ENCODE measurements at regions not wholly inside any gene's neighbourhood (a gene's known extent, or its start where the extent isn't known, plus 50 kb on each side); places are given as distances from the start of the nearest gene placed in this dataset.

GRCh38 chr9:13427587-13427986 is 148.1 kb upstream of the MPDZ start:
- no peaks in the 10 kb centered on the region for H3K79me1 ChIP-seq (ENCODE audit: insufficient read depth, low read depth, low read length, poor library complexity, severe bottlenecking)
- peak; percentile 95 for TF ChIP-seq CTCF (conservative IDR thresholded peaks at IDR 0.05)
- no peak overlapping the region for H3K23ac ChIP-seq (ENCODE audit: insufficient read length, low read depth, low read length)
- H4K20me1 ChIP-seq (ENCODE audit: control insufficient read depth, insufficient read depth, insufficient read length), result no peaks in the 10 kb centered on the region
- no peak overlapping the region for H3T11ph ChIP-seq (ENCODE audit: low read length)
- no peak overlapping the region for H4K91ac ChIP-seq (ENCODE audit: insufficient read length, low read depth, low read length)
- H3K4ac ChIP-seq (ENCODE audit: low read depth, low read length), result no peak overlapping the region
- H3K79me2 ChIP-seq (ENCODE audit: insufficient read depth, low read length), result no peaks in the 10 kb centered on the region
- H2AK5ac ChIP-seq (ENCODE audit: insufficient read length, low read length), result no peak overlapping the region
- Mint-ChIP-seq H3K4me1 (peaks cover 34 to 39% of the 10 kb centered on the region in 2 experiments), H3K4me3 (no peak overlapping the region), H3K9me3 (no peaks in the 10 kb centered on the region), H3K36me3 (ENCODE audit: insufficient read depth in 1 of 3, low read depth in 3 of 3) (no peaks in the 10 kb centered on the region), H3K27ac (no peak overlapping the region), H3K27me3 (ENCODE audit: low read depth) (no peaks in the 10 kb centered on the region)
- H3K56ac ChIP-seq (ENCODE audit: insufficient read length, low read depth, low read length), result no peak overlapping the region
- H3K27ac ChIP-seq (ENCODE audit: insufficient read length, low read depth, low read length), result no peak overlapping the region
- H3K9ac ChIP-seq (ENCODE audit: extremely low read depth, insufficient read length, low read length), result no peak overlapping the region
- no peaks in the 10 kb centered on the region for H3K9me3 ChIP-seq (ENCODE audit: control insufficient read depth, low read depth, low read length)
- H2BK20ac ChIP-seq (ENCODE audit: low read depth, low read length, poor library complexity, severe bottlenecking), result no peak overlapping the region
- H3K18ac ChIP-seq (ENCODE audit: insufficient read length, low read depth, low read length), result no peak overlapping the region
- H4K5ac ChIP-seq (ENCODE audit: insufficient read length, low read depth, low read length), result no peak overlapping the region
- H2BK12ac ChIP-seq (ENCODE audit: insufficient read length, low read depth, low read length), result no peak overlapping the region
- H3K23me2 ChIP-seq (ENCODE audit: insufficient read length, low read depth, low read length, poor library complexity, severe bottlenecking), result no peaks in the 10 kb centered on the region
- H2AFZ ChIP-seq (ENCODE audit: low read length), result no peak overlapping the region
- H4K8ac ChIP-seq (replicated peaks; ENCODE audit: insufficient read length, low read depth, low read length), result no peak overlapping the region
- no peak overlapping the region for H2BK5ac ChIP-seq (ENCODE audit: insufficient read length, low read length)
- no peak overlapping the region for H3K4me2 ChIP-seq (ENCODE audit: insufficient read depth, insufficient read length, low read length)
- WGBS (ENCODE audit: extremely low coverage, insufficient read length, low lambda C conversion rate), result no CpG with 5 or more reads among the region's 3 CpGs
- no peak overlapping the region for H2BK120ac ChIP-seq (ENCODE audit: low read depth, low read length, poor library complexity, severe bottlenecking)
- H3K14ac ChIP-seq (ENCODE audit: insufficient read depth, low read length), result no peak overlapping the region
- H3K4me1 ChIP-seq (ENCODE audit: insufficient read depth, low read length), result peaks cover 10% of the 10 kb centered on the region
- H3K27me3 ChIP-seq (ENCODE audit: insufficient read depth, low read length), result no peaks in the 10 kb centered on the region
- H2BK15ac ChIP-seq (ENCODE audit: low read depth, low read length), result no peak overlapping the region
- no peak for DNase-seq
